IPS-11a (cell line): ENCODE measurements at regions not wholly inside any gene's neighbourhood (a gene's known extent, or its start where the extent isn't known, plus 50 kb on each side); places are given as distances from the start of the nearest gene placed in this dataset.

ENCODE experiments used
- H3K4me3 ChIP-seq: one replicate; pipeline ENCODE4 v1.5.1; 2013; ENCODE audit warnings: low read depth, low read length, control low read depth

- H3K4me3 ChIP-seq, result no peak overlapping the region
Measured at GRCh38 chr10:20958764-20959163, 61.7 kb upstream of the NEBL start.

DNA sequence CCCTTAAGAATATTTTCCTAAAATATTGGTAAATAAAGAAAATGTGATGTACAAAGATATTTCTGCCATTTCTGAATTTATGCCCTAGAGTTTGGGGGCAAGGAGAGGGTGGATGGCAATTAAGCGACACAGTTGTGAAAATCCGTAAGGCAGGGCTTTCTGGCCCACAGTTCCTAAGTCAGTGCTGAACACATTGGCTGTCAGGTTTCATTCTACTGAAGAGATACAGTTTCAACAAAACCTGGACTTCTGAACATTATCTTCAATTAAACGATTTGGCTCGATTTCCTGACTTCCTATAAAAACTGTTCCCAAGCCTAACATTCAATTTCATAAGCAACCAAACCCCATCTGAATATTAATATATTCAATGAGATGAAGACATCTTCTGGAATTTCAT, 61.1 kb upstream of the NEBL start:
- no peak overlapping the region for H3K4me3 ChIP-seq

DNA sequence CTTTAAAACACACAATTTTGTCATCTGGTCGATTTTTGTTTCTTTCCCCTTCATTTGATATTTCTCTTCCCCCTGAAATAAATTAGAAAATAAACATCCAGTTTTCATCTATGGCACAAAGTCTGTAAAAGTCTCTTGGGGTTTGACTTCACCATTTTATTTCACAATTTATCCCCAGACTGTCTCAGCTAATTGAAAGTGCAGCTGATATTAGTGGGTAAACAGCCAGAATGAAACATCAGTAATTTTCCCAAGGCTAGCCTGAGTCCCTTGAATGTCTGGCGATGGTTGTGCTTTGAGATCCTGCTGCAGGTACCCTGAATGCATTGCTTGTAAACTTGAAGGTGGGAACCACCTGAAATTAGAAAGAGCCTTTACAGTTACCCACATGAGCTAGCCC, 60.6 kb upstream of the NEBL start:
- H3K4me3 ChIP-seq, result no peak overlapping the region

DNA sequence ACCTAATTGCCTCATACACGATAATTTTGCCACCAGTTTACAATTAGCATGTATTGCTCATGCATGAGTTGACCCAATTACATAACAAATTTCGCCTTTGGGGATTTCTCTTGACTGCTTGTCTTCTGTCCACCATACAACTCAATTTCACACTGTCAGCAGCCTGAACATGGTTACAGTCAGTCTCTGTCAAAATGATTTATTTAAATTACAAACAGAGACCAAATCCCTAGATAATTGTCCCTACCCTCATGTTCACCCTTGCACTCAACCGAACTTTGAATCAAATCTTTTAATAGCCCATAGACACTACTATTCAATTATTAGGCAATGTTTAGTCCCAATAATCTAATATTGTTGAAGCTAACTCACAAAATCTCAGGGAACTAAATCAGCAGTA, 59.7 kb upstream of the NEBL start:
- H3K4me3 ChIP-seq, result no peak overlapping the region

GRCh38 chr10:20955355-20955893, 58.3 kb upstream of the NEBL start:
- H3K4me3 ChIP-seq, result no peak overlapping the region

- no peak overlapping the region for H3K4me3 ChIP-seq
Measured at GRCh38 chr10:20954519-20954918, 57.4 kb upstream of the NEBL start.

DNA sequence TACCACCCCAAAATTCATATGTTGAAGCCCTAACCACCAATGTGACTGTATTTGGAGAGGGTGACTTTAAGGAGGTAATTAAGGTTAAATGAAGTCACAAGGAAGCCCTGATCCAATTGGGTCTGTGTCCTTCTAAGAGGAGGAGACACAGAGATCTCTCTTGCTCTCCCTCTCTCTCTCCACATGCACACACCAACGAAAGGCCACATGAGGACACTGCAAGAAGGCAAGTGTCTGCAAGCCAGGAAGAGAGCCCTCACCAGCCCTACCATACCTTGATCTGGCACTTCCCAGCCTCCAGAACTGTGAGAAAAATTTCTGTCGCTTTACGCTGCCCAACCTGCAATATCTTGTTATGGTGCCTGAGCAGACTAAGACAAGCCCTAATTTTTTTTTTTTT, 56.0 kb upstream of the NEBL start:
- H3K4me3 ChIP-seq, result no peak overlapping the region

- no peak overlapping the region for H3K4me3 ChIP-seq
Measured at GRCh38 chr10:20949967-20950366, 52.9 kb upstream of the NEBL start.

GRCh38 chr10:20948686-20949327, 51.7 kb upstream of the NEBL start:
- H3K4me3 ChIP-seq, result no peak overlapping the region
